Activated naive CD4-positive, alpha-beta T cell treated with Interleukin-2 at 50 U/mL for 16 hours (primary cell): ENCODE measurements at regions not wholly inside any gene's neighbourhood (a gene's known extent, or its start where the extent isn't known, plus 50 kb on each side); places are given as distances from the start of the nearest gene placed in this dataset.

Experiments used
- DNase-seq: peaks from one replicate; pipeline ENCODE4 v3.0.0-alpha.2; 2020

DNA sequence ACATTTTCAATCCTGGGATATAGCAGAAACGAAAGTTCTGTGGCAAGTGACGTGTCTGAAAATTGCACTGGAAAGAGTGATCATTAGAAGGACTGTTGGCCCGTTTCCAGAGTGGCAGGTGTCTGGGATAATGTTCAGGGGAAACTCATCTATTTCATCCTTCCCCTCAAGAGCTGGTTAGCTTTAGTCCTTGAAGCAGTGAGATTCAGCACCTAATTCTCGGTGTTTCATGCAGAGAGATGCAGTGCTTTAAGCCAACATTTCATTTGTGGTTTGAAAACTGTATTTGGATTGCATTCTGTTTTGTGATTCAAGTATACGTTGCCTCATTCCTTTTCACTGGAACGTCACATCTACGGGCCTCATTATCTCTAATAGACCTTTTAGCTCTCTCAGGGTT is 205.0 kb upstream of the RAG2 start:
- no peak for DNase-seq

DNA sequence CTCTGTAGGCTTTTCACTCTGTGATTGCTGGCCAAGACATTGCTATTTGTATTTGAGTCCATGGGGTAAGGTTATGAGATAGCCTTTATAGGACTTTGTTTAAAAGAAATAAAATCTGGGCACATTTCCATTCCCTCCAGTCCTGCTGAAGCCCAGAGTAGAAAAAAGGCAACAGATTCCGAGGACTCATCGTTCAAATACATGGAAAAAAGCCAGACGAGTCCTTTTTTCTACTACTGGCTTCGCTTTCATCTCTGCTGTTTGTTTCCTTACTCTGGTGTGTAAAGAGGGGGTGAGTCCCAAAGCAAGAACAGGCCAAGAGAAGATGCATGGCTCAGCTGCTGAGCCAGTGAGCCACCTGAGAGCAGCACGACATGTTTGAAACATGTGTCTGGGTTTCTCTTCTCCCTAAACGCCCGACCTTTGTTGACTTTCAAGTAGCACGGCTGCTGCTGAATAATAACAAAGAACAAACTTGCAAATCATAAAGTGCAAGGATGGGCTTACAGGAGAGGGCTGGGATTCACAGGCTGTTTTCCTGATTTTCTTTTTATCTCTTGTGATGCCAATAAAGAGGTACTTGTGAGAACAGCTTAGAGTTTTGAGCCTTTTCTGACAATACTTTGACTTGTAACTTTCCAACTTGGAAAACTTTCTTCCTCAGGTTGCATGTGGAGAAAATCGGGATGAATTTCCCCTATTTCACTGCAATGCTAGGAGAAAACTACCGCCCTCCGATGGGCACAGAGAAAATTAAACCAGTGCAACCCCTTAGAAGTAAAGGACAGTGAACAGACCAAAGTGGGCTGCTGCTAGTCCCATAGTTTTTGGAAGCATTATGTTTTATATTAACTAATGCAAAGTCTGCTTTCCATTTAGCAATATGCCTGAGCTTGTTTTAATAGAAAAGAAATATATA is 195.2 kb upstream of the RAG2 start:
- DNase-seq = no peak

DNA sequence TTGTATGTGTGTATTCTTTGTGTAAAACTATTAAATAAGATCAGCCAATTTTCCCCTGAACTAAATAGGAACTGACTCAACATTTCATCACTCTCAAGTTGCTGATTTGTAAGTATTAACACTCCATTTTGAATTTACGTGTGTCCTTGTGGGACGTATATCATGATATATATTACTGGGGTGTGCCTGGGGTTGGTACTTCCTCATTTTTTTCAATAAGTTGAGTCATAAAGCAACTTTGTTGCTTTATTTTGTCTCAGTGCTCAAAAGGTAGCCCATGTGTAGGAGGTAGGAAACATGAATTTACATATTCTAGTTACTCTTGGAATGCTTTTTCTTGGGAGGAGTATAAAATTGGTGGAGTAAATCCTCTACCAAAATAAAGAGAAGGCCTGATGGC is 193.9 kb upstream of the RAG2 start:
- DNase-seq = no peak

DNA sequence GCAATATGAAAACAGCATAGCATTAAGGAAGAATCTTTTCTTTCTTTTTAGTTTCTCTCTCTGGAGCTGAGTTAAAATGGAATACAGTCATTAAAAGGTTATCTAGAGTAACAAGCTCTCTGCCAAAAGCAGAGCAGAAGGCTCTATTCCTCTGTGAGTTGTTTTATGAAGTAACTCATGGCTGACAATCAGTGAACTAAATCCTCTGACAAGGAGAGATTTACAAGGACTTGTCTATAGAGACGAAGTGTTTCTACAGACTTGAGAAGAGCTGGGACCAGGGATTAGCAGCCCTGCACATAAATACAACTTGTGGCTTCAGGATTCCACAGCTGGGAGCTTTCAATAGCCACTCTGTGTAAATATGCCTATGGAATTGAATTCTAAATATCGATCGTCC is 192.5 kb upstream of the RAG2 start:
- no peak for DNase-seq

DNA sequence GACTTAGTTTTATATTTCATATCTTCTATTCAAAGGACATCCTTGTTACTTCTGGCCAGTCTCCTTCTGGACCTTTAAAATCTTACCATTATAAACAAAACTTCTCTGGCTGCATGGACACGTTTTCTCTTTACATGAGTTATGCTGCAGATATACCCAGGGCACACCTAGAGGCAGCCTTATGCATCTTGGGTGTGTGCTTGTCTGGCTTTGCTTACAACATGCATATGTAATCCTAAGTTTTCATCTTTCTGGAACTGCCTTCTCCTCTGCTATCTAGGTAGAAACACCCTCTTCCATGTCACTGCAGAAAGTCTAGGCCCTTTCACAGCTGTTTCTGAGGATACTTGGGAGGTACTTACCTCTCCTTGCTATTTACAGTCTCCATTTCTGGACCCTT is 185.8 kb upstream of the RAG2 start:
- no peak for DNase-seq

DNA sequence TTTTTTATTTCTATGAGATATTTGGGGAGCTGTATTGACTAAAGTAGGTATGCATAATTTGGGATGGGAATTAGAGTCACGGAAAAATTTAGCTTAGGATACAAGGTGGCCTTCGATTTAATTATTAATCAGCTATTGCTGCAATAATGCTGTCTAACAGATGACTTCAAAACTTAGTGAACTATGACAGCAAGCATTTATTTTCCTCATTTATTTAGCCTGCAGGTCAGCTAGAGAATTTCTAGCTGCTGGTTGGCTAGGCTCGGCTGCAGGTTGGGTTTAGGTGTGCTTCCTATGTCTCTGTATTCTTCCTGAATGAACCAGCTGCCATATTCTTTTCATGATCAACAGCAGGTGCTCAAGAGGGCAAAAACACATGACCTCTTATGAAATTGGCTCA is 181.8 kb upstream of the RAG2 start:
- no peak for DNase-seq

DNA sequence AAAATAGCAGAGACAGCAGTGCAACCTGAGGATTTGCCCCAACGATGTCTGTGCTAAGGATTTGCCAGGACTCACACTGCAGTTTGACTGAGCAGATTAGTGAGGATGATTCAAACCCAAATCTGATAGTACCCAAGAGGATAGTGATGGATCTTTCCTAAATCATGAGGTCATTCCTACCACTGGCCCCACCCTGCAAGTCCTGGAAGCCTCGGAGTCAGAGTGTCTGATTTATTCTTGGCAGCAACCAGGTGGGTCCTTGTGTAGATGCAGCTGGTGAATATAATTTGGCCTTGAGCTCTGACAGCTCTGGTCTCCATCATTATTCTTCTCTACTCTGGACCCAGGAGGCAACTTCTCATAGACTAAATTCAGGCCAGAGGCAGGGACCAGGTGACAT is 179.3 kb upstream of the RAG2 start:
- DNase-seq = no peak

DNA sequence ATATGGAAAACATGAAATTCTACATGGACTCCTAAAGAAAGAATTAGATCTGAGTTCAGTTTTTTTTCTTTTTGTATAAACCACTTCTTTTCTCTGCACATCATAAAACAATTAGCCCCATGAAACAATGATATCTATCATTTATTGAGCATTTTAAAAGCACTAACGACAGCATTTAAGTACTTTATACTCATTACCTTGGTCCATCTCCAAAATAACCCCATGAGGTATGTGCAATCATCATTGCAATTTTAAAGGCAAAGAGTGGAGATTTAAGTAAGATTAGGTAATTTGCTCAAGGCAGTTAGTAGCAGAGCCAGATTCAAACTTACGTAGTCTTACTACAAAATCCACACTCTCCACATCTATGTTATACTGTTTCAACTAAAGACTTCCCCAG is 177.7 kb upstream of the RAG2 start:
- no peak for DNase-seq

DNA sequence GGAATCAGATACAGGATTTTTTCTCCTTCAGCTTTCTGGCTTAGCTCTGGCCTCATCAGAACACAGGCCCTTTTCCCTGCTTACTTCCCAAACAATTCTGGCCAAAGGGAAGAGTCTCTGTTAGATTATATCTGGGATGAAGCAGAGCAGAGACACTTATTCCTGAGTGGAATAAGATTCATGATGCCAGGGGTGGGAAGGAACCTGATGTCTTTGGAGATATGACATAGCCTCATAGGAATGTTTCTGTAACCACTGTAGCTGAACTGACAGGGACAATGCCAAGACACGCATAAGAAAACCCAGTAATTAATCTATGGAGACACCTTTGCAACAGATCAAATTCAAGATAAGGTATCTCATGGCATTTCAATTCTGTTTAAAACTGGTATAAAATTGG is 177.1 kb upstream of the RAG2 start:
- DNase-seq = no peak

DNA sequence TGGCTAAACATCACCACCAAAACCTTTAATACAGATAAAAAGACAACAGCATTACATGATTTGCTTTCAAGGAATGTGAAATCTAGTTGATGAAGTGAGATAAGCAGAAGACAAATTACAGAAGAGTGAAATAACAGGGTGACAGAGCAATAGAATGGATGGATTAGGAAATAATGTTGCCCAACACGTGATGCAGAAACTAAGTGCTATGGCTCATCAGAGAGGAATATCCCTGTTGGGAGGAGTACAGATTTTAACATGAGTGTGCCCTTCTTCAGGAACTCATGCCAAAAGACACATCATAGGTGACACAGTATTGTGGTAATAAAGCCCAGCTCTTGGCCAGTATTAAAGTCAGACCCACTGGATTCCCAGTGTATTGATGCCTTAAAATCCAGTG is 176.6 kb upstream of the RAG2 start:
- no peak for DNase-seq

DNA sequence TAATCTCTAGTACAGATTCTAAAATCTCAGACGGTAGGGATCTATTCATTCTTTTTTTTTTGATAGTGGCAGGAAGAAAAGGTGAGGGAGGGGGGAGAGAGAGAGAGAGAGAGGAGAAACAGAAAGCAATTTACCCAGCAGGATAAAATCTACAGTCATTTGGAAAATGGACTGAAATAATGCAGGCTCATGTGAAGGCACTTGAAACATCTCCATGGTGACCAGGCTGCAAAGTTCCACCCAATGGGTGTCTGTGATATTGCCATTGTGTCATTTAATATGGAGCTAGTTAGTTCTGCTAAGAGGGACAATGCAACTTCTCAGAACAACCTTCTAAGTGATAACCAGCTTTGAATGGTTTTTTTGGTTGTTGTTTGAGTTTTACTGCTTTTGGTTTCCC is 165.2 kb upstream of the RAG2 start:
- no peak for DNase-seq

DNA sequence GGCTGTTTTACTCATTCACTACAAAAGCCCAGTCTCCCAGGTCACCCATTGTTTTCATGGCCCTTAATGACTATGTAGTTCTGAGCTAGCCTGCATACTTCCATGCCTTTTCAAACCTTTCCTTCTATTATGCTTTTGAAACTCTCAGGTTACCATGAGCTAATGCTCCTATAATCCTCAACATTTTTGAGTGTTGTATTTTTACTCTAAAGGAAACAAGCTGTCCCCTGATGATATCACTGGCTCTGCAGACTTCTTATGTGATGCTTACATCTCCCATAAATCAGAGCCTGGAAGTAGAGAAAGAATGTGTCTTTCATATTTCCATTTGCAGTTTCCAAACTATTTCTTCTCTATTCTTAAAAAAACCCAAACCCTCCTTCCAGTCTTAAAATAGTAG is 159.0 kb upstream of the RAG2 start:
- DNase-seq = no peak

DNA sequence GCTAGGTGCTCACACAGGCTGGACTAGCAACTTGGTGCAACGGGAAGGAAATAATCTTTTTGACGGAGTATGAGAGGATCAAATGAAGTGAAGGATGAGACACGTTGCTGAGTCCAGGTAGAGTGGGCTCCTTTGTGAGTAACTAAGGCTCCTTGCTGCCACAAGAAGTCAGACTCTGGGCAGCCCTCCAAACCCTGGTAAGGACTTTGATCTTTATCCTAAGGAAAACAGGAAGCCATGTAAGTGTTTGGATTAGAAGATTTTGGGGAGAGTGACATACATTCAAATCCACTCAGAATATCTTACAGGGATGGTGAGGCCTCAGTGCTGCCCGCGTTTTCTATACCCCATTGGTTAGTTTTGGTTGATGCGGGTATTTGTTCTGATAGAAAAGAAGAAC is 155.9 kb upstream of the RAG2 start:
- DNase-seq = no peak

DNA sequence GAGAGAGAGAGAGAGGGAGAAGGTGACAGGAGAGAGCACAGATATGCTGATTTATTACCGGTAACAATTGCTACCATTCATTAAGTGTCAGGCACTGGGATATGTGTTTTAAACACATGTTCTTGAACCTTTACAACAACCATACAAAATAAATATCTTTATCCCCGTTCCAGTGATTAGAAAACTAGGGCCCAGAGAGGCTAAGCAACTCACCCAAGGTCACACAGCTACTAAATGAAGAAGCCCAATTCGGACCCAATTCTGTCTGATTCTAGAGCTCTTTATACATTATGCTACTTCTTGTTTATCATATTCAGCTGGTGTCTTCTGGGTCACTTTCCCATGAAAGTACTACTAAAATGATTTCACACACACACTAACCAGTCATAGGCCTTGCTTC is 154.0 kb upstream of the RAG2 start:
- no peak for DNase-seq

DNA sequence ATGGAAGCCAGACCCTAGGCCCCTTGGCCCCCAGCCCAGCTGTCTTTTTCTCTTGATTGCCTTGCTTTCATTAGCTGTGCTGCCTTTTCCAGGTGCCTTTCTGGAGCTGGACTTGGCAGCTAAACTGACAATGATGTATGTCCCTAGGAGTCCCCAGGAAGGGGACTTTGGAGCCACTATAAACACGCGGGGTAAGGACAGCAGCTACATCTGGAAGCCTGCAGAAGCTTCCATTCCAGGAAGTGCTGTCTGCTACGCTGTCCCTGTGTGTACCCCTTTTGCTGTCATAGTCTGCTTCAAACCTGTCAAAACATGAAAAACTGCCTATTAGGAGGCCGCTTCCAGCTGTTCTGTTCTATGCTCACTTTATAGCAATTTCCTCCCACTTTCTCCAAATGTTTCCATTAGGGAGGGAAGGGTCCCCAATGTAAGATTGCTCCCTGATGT is 153.3 kb upstream of the RAG2 start:
- no peak for DNase-seq

DNA sequence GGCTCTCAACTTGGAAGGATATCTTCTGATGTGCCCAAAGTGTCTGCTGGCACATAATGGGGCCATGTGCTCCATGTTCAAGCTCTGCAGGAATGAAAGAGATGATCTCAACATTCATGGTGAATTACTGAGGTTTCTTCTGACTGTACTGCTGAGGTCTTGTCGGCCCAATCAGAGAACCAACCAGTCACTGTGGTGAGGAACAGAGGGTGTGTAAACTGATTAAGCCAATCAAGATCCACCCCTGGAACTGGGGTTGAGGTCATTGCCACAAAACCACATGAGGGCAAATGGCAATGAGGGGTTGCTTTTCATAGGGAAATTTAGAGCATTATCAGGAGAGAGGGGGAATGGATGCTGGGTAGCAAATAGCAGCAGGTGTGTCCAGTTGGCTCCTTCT is 152.3 kb upstream of the RAG2 start:
- no peak for DNase-seq

DNA sequence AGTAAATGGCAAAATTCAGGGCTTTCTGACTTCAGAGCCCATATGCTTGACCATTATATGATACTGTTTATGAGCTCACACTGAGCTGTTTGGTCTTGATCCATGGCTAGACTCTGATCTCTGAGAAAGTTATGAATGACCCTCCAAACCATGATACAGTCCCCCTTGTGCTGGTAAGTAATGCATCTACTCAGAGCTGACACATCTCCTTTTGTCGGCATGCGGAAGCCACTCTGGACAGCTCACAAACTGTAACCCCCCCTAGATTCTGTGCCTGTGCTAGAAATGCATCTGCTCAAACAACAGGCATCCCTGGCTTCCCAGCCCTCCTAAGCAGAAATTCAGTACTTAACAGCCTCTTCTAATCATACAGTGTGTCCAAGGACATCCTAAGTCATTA is 150.8 kb upstream of the RAG2 start:
- DNase-seq = no peak

DNA sequence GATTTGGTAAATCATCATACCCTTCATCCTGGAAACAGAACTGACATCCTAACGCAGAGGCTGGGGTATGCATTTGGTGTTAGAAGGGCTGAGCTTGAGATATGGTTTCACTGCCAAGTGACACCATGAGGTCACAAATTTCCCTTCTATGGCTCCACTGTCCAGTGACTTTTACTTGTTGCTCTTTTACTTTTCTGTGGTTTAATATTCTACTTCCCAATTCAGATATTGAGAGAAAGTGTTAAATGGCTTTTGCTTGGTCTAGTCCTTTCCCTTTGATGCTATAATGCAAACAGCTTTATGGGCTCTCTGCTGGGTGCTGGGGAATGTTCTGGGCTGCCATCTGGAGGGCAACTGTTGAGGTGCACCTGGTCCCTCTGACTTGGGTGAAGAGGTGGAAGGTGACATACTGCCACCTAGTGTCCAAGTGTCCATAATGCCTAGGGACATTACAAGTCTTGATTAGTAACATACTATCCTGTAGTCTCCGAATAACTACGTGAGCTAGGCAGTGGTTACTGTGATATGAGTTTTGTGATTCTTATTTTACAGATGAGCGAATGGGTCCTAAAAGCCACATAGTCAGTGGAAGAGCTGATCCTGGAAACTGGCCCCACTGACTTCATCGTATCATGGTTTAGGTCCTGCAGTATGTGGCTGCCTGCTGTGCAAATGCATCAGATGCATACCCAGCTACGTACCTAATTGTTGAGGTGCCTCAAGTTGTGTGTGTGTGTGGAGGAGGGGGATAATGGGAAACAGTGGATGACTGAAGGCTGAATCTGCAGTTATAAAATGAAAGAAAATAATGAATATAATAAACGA is 149.1 kb upstream of the RAG2 start:
- DNase-seq = peak; percentile 86

DNA sequence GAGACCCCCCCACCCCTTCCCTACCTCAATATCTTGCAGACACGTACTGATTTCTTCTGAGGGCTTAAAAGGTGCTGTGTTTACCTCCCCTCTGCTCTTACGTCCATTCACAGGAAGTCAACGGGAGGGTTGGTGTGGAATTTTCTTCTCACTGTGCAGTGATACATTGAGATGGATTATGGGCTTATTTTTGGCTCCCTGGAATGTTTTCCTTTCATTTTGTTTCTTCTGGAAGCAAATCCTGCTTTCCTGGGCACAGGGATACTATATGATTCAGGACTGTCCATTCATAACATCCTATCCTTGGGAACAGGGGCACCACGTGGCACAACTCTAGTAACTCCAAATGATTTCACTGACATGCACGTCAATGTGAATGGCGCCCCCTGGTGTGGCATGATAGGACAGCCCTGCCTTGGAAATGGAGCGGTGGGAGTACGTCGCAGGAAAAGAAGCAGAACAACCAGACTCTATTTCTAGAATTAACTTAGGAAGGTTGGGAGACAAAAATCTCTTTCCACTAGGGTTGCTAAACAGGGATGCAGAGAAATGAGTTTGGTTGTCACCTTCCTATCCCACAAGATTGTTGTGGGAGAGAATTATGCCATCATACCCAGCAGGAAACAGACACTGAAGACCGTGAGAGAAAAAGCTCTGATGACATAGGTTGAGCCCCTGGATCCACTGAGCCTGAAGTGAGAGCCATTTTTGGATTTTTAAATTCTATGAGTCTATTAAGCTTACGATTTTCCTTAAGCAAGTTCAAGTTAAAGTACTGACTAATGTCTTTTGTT is 146.5 kb upstream of the RAG2 start:
- peak; percentile 65 for DNase-seq

DNA sequence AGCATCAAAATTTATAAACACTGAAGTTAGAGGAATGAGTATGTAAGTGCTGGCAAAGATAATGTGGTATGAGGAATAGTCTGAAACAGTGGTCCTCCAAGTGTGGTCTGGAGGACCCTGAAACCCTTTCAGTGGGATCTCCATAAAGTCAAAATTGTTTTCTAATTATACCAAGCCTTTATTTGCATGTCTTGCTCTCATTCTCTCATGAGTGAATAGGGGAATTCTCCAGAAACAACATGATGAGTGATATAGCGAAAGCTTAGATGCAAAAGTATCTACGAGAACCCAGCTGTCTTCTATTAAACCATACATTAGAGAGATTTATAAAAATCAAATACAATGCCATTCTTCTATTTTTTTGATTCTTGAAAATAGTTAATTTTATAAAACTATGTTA is 145.0 kb upstream of the RAG2 start:
- DNase-seq = no peak

DNA sequence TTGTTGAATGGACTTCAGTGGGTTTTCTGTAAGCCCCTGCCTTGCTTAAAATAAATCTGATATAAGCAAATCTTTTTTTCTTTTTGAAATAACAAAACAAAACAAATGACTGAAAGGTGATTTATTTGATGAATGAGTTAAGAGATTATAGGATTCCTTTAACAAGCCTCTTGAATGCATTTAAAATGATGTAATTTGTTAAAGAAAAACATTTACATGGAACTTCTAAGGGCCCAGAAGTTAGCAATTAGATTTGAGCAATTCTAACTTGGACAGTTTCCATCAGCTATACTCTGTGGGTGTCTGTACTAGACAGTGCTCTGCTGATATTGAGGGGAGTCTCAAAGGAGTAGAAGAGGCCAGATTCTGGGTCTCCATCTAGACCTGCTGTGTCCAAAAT is 143.5 kb upstream of the RAG2 start:
- no peak for DNase-seq

DNA sequence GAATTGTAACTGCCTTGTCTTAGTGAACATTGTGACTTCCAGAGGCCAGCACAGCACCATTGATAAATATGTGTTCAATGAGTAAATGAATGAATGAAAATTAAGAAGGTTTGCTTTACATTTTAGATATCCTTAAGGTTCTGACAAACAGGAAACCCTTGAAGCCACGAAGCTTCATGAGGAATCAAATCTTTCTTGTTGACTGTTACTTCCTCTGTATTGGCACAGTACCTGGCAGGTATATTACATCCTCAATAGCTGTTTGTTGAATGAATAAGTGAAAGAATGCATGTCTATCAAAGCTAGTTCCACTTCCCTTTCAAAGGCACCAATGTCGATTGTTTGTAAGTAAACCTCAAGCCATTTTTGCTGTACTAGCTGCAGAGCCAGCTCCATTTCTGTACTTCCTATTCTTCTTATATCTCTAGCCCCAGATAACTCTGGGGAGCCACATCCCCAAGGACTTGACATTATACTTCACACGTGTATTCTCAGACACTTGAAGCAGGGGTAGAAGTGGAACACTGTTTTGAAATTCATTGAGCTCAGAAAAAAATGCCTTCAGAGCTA is 140.3 kb upstream of the RAG2 start:
- DNase-seq = no peak

DNA sequence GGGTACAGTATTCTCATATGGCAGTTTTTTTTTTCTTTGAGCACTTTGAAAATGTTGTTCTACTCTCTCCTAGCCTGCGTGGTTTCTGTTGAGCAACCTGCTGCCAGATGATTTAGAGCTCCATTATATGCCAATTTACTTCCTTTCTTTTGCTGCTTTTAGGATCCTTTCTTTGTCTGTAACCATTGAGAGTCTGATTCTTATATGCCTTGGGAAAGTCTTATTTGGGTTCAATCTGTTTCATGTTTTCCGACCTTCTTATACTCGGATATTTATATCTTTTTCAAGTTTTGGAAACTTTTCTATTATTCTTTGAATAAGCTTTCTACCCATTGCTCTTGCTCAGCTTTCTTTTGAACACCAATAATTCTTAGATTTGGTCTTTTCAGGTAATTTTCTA is 138.1 kb upstream of the RAG2 start:
- no peak for DNase-seq
